Prostate gland (tissue), 2 donors: ENCODE measurements at regions not wholly inside any gene's neighbourhood (a gene's known extent, or its start where the extent isn't known, plus 50 kb on each side); places are given as distances from the start of the nearest gene placed in this dataset.

Experiments used
- DNase-seq: peaks from one replicate; pipeline ENCODE4 v3.0.0-alpha.2; 2019; ENCODE audit warnings: low spot score
- H3K27ac ChIP-seq, 2 donors: fragments of 200-600 bp; sonication (generic); 2 replicates each; pipeline ENCODE4 v1.5.1; 2017 to 2019
- H3K27me3 ChIP-seq: fragments of 200-600 bp; sonication (generic); replicated peaks from 2 replicates; pipeline ENCODE4 v1.5.1; 2019; ENCODE audit not compliant: insufficient read depth
- H3K36me3 ChIP-seq, 2 donors: fragments of 200-600 bp; sonication (generic); 1 replicate in 1 of 2; 2 replicates in 1 of 2; pipeline versions ENCODE4 v1.5.1 to v1.8.1; 2017 to 2019
- H3K4me1 ChIP-seq: fragments of 200-600 bp; sonication (generic); replicated peaks from 2 replicates; pipeline ENCODE4 v1.5.1; 2019
- H3K4me3 ChIP-seq, 2 donors: fragments of 200-600 bp; sonication (generic); 2 replicates each; pipeline ENCODE4 v1.5.1; 2017 to 2019
- H3K9me3 ChIP-seq: fragments of 200-600 bp; sonication (generic); 2 replicates; pipeline ENCODE4 v1.5.1; 2017
- CTCF ChIP-seq, 4 experiments: fragments of 200-600 bp in 2 of 4; fragments of 450-650 bp in 2 of 4; sonication (generic) in 2 of 4; IDR thresholded peaks; 1 replicate in 3 of 4; 2 replicates in 1 of 4; pipeline ENCODE4 v1.5.1; 2016 to 2019; ENCODE audit warnings: antibody characterized with exemption in 4 of 4, mild to moderate bottlenecking in 2 of 4, moderate library complexity in 2 of 4
- POLR2A ChIP-seq: fragments of 450-650 bp; IDR thresholded peaks from one replicate; pipeline ENCODE4 v1.6.1; 2016; ENCODE audit warnings: antibody characterized with exemption, mild to moderate bottlenecking
- POLR2AphosphoS5 ChIP-seq: sonication (generic); formaldehyde crosslinking; IDR thresholded peaks from one replicate; pipeline ENCODE4 v1.6.1; 2017; ENCODE audit warnings: antibody characterized with exemption
- WGBS: methylation state at CpG from one replicate; pipeline ENCODE4 v1.1.5; 2018; 5-methylcytosine and 5-hydroxymethylcytosine counted together
- intact Hi-C: fragments of 100-400 bp; cut with DNase I; formaldehyde crosslinking; loops from one replicate; pipeline ENCODE4 v1.14.2; 2022

GRCh38 chr1:14015917-14016316 is 315.9 kb downstream of the PRDM2 start:
- 84% methylated on average over 4 of the region's 4 CpGs for WGBS
- Histone ChIP-seq H3K4me1 (no peaks in the 10 kb centered on the region), H3K9me3 (no peaks in the 10 kb centered on the region), H3K36me3 (no peaks in the 10 kb centered on the region), H3K27me3 (no peaks in the 10 kb centered on the region), H3K4me3 (no peak overlapping the region), H3K27ac (no peak overlapping the region)
- no peak for DNase-seq
- intact Hi-C loops, result no loop called here
- TF ChIP-seq POLR2AphosphoS5 (no peak), CTCF (IDR thresholded peaks at IDR 0.05) (no peak), POLR2A (no peak)

- H3K4me3 ChIP-seq, result no peak overlapping the region
- H3K9me3 ChIP-seq, result no peaks in the 10 kb centered on the region
- H3K27ac ChIP-seq, result no peak overlapping the region
- TF ChIP-seq CTCF (IDR thresholded peaks at IDR 0.05) (no peak), POLR2A (no peak), POLR2AphosphoS5 (no peak)
- intact Hi-C loops, result no loop called here
- H3K4me1 ChIP-seq, result no peaks in the 10 kb centered on the region
- no peaks in the 10 kb centered on the region for H3K27me3 ChIP-seq
- no peaks in the 10 kb centered on the region for H3K36me3 ChIP-seq
- no peak for DNase-seq
- 32% methylated on average over 7 of the region's 7 CpGs for WGBS
These were observed 317.6 kb downstream of the PRDM2 start for GRCh38 chr1:14017531-14017961.

GRCh38 chr1:14019461-14019860 is 319.5 kb downstream of the PRDM2 start:
- Histone ChIP-seq H3K4me3 (no peak overlapping the region), H3K27me3 (no peaks in the 10 kb centered on the region), H3K27ac (no peak overlapping the region), H3K36me3 (no peaks in the 10 kb centered on the region), H3K9me3 (no peaks in the 10 kb centered on the region), H3K4me1 (no peaks in the 10 kb centered on the region)
- WGBS, result 84% methylated on average over 1 of the region's 1 CpG
- DNase-seq, result no peak
- intact Hi-C loops, result no loop called here
- TF ChIP-seq POLR2AphosphoS5 (no peak), POLR2A (no peak), CTCF (IDR thresholded peaks at IDR 0.05) (no peak)

GRCh38 chr1:14020006-14020405 is 320.0 kb downstream of the PRDM2 start:
- DNase-seq, result no peak
- intact Hi-C loops, result no loop called here
- no peaks in the 10 kb centered on the region for H3K36me3 ChIP-seq
- H3K4me3 ChIP-seq, result no peak overlapping the region
- no peaks in the 10 kb centered on the region for H3K27me3 ChIP-seq
- no peaks in the 10 kb centered on the region for H3K9me3 ChIP-seq
- TF ChIP-seq POLR2A, result no peak
- TF ChIP-seq CTCF (IDR thresholded peaks at IDR 0.05), result no peak
- no peak for TF ChIP-seq POLR2AphosphoS5
- H3K27ac ChIP-seq, result no peak overlapping the region
- no peaks in the 10 kb centered on the region for H3K4me1 ChIP-seq
- WGBS, result 93% methylated on average over 2 of the region's 2 CpGs

- no peak overlapping the region for H3K27ac ChIP-seq
- H3K4me1 ChIP-seq, result no peaks in the 10 kb centered on the region
- no peaks in the 10 kb centered on the region for H3K27me3 ChIP-seq
- no peaks in the 10 kb centered on the region for H3K9me3 ChIP-seq
- no peaks in the 10 kb centered on the region for H3K36me3 ChIP-seq
- WGBS, result 56% methylated on average over 8 of the region's 8 CpGs
- TF ChIP-seq POLR2AphosphoS5, result no peak
- TF ChIP-seq POLR2A, result no peak
- no peak for DNase-seq
- H3K4me3 ChIP-seq, result no peak overlapping the region
- intact Hi-C loops, result no loop called here
These were observed 327.1 kb downstream of the PRDM2 start for GRCh38 chr1:14027099-14027498.

GRCh38 chr1:14031461-14031860 is 331.5 kb downstream of the PRDM2 start:
- intact Hi-C loops, result no loop called here
- Histone ChIP-seq H3K4me1 (no peaks in the 10 kb centered on the region), H3K27me3 (no peaks in the 10 kb centered on the region), H3K9me3 (no peaks in the 10 kb centered on the region), H3K4me3 (no peak overlapping the region), H3K36me3 (no peaks in the 10 kb centered on the region), H3K27ac (no peak overlapping the region)
- TF ChIP-seq CTCF (IDR thresholded peaks at IDR 0.05) (no peak), POLR2AphosphoS5 (no peak), POLR2A (no peak)
- no peak for DNase-seq
- 59% methylated on average over 3 of the region's 3 CpGs for WGBS
